ENCODE measurements at regions not wholly inside any gene's neighbourhood (a gene's known extent, or its start where the extent isn't known, plus 50 kb on each side); places are given as distances from the start of the nearest gene placed in this dataset.

- Histone ChIP-seq H3K27me3 (ENCODE audit: control insufficient read depth in 4 of 4, insufficient read depth in 4 of 4, low read length in 3 of 4) (no peaks in the 10 kb centered on the region), H3K9me3 (ENCODE audit: control insufficient read depth in 4 of 4, low read length in 3 of 4) (no peaks in the 10 kb centered on the region), H3K36me3 (ENCODE audit: control insufficient read depth in 4 of 4, insufficient read depth in 3 of 4, low read depth in 1 of 4, low read length in 3 of 4) (peaks cover 0 to 6% (median 3%) of the 10 kb centered on the region in 4 donors), H3K9ac (ENCODE audit: low read depth in 1 of 2, low read length in 2 of 2) (no peak overlapping the region), H3K27ac (ENCODE audit: low read depth in 1 of 2, low read length in 2 of 2) (no peak overlapping the region), H3K4me1 (ENCODE audit: control insufficient read depth in 4 of 4, insufficient read depth in 4 of 4, low read length in 3 of 4) (no peaks in the 10 kb centered on the region), H3K4me3 (ENCODE audit: low read depth in 1 of 3, low read length in 3 of 3) (no peak overlapping the region)
- DNase-seq (ENCODE audit: low spot score), result no peak
- WGBS, result 68% methylated on average over 6 of the region's 6 CpGs
- TF ChIP-seq JUND (IDR thresholded peaks at IDR 0.05), result no peak
Observed at GRCh38 chr16:9660898-9661297, 521.3 kb downstream of the GRIN2A start.

GRCh38 chr16:9661336-9662017 is 520.8 kb downstream of the GRIN2A start:
- H3K27ac ChIP-seq (ENCODE audit: low read depth in 1 of 2, low read length in 2 of 2), result no peak overlapping the region
- H3K9me3 ChIP-seq (ENCODE audit: control insufficient read depth in 4 of 4, low read length in 3 of 4), result no peaks in the 10 kb centered on the region
- WGBS, result 61% methylated on average over 10 of the region's 10 CpGs
- DNase-seq (ENCODE audit: low spot score), result no peak
- H3K4me1 ChIP-seq (ENCODE audit: control insufficient read depth in 4 of 4, insufficient read depth in 4 of 4, low read length in 3 of 4), result no peaks in the 10 kb centered on the region
- TF ChIP-seq EGR1 (IDR thresholded peaks at IDR 0.05; ENCODE audit: low read depth in 2 of 2) (no peak), GABPA (IDR thresholded peaks at IDR 0.05 in 1 of 2, conservative IDR thresholded peaks at IDR 0.05 in 1 of 2) (no peak), HNF4A (conservative IDR thresholded peaks at IDR 0.05) (no peak), YY1 (IDR thresholded peaks at IDR 0.05) (no peak)
- H3K36me3 ChIP-seq (ENCODE audit: control insufficient read depth in 4 of 4, insufficient read depth in 3 of 4, low read depth in 1 of 4, low read length in 3 of 4), result peaks cover 0 to 5% (median 3%) of the 10 kb centered on the region in 4 donors
- no peak overlapping the region for H3K4me3 ChIP-seq (ENCODE audit: low read depth in 1 of 3, low read length in 3 of 3)
- no peaks in the 10 kb centered on the region for H3K27me3 ChIP-seq (ENCODE audit: control insufficient read depth in 4 of 4, insufficient read depth in 4 of 4, low read length in 3 of 4)
- H3K9ac ChIP-seq (ENCODE audit: low read depth in 1 of 2, low read length in 2 of 2), result no peak overlapping the region

- Histone ChIP-seq H3K9ac (ENCODE audit: low read depth in 1 of 2, low read length in 2 of 2) (no peak overlapping the region), H3K27me3 (ENCODE audit: control insufficient read depth in 4 of 4, insufficient read depth in 4 of 4, low read length in 3 of 4) (no peaks in the 10 kb centered on the region), H3K4me1 (ENCODE audit: control insufficient read depth in 4 of 4, insufficient read depth in 4 of 4, low read length in 3 of 4) (no peaks in the 10 kb centered on the region), H3K4me3 (ENCODE audit: low read depth in 1 of 3, low read length in 3 of 3) (no peak overlapping the region), H3K9me3 (ENCODE audit: control insufficient read depth in 4 of 4, low read length in 3 of 4) (no peaks in the 10 kb centered on the region), H3K27ac (ENCODE audit: low read depth in 1 of 2, low read length in 2 of 2) (no peak overlapping the region), H3K36me3 (ENCODE audit: control insufficient read depth in 4 of 4, insufficient read depth in 3 of 4, low read depth in 1 of 4, low read length in 3 of 4) (peaks cover 0 to 2% (median 0%) of the 10 kb centered on the region in 4 donors)
- TF ChIP-seq RXRA (IDR thresholded peaks at IDR 0.05) (no peak), NR2F2 (IDR thresholded peaks at IDR 0.05) (no peak), GABPA (IDR thresholded peaks at IDR 0.05 in 1 of 2, conservative IDR thresholded peaks at IDR 0.05 in 1 of 2) (no peak), ATF3 (IDR thresholded peaks at IDR 0.05) (no peak), CTCF (IDR thresholded peaks at IDR 0.05; ENCODE audit: low read depth, low read length, missing input control) (no peak), REST (IDR thresholded peaks at IDR 0.05) (no peak), SP1 (IDR thresholded peaks at IDR 0.05) (no peak), EGR1 (IDR thresholded peaks at IDR 0.05; ENCODE audit: low read depth in 2 of 2) (no peak), RAD21 (IDR thresholded peaks at IDR 0.05) (no peak), HNF4G (IDR thresholded peaks at IDR 0.05) (no peak), FOXA1 (IDR thresholded peaks at IDR 0.05) (no peak), YY1 (IDR thresholded peaks at IDR 0.05) (no peak), ZBTB33 (IDR thresholded peaks at IDR 0.05) (no peak), HNF4A (conservative IDR thresholded peaks at IDR 0.05) (no peak)
- DNase-seq (ENCODE audit: low spot score), result no peak
- 87% methylated on average over 2 of the region's 2 CpGs for WGBS
Observed at GRCh38 chr16:9663588-9663987, 518.6 kb downstream of the GRIN2A start.

Measured in liver (tissue), 8 donors.